HFF-Myc (cell line): ENCODE measurements at regions not wholly inside any gene's neighbourhood (a gene's known extent, or its start where the extent isn't known, plus 50 kb on each side); places are given as distances from the start of the nearest gene placed in this dataset.

Experiments used
- DNase-seq: peaks from one replicate; pipeline ENCODE4 v3.0.0-alpha.2; 2011; ENCODE audit warnings: low read depth; ENCODE audit errors: extremely low read depth
- H3K4me3 ChIP-seq: replicated peaks from 2 replicates; pipeline ENCODE4 v1.5.1; 2011; ENCODE audit warnings: low read depth, mild to moderate bottlenecking, control low read depth, low read length
- CTCF ChIP-seq: IDR thresholded peaks from 2 replicates; pipeline ENCODE4 v1.5.1; 2012; ENCODE audit warnings: mild to moderate bottlenecking, low read depth, low read length, control low read depth; ENCODE audit errors: missing control alignments

- no peak overlapping the region for H3K4me3 ChIP-seq
- peak; percentile 25 for DNase-seq
- no peak for TF ChIP-seq CTCF
Observed at GRCh38 chr12:114852976-114853529, 169.1 kb upstream of the TBX3 start.

- no peak for TF ChIP-seq CTCF
- H3K4me3 ChIP-seq = no peak overlapping the region
- DNase-seq = no peak
Observed at GRCh38 chr12:114851981-114852380, 168.0 kb upstream of the TBX3 start.

GRCh38 chr12:114850661-114851275 lies 166.8 kb upstream of the TBX3 start:
- no peak for DNase-seq
- no peak for TF ChIP-seq CTCF
- no peak overlapping the region for H3K4me3 ChIP-seq

GRCh38 chr12:114848666-114849065 lies 164.7 kb upstream of the TBX3 start:
- H3K4me3 ChIP-seq = no peak overlapping the region
- no peak for DNase-seq
- no peak for TF ChIP-seq CTCF

- no peak for TF ChIP-seq CTCF
- H3K4me3 ChIP-seq = no peak overlapping the region
- peak; percentile 16 for DNase-seq
Observed at GRCh38 chr12:114847441-114848035, 163.6 kb upstream of the TBX3 start.

GRCh38 chr12:114846771-114847170 lies 162.8 kb upstream of the TBX3 start:
- no peak for TF ChIP-seq CTCF
- DNase-seq = no peak
- no peak overlapping the region for H3K4me3 ChIP-seq
